ENCODE measurements at regions not wholly inside any gene's neighbourhood (a gene's known extent, or its start where the extent isn't known, plus 50 kb on each side); places are given as distances from the start of the nearest gene placed in this dataset.

DNA sequence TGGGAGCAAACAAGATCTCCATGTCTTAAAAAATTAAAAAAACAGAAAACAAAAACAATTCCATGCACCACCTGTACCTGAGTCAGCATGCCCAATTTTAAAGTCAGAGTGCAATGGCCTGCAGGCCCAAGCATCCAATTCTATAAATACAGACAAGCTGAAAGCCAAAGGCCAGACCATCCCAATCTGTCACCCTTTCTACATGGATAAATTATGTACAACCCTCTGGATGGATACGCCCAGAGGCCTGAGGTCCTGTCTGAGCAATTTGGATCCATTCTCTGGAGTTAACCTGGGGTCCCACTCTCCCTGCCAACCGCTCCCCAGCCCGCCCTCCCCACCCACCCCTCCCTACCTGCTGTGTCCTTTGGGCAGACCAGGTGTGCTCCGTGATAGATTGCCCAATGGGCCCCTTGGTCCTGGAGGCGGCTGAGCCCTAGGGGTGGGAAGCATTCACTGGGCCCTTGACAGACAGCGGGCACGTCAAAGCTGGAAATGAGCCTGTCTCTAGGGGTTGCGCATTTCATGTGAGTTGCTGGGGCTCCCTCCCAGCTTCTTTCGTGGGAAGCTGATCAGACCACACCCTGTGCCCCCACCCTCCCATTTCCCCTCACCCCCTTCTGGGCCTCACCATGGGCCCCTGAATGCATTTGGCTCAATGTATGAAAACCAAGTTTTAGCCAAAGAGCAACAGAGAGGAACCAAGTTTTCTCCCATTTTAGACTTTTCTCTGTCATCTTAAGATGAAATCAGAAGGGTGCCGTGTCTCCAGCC, 171.3 kb downstream of the BCL11B start:
- no peak for TF ChIP-seq JUN (IDR thresholded peaks at IDR 0.05; ENCODE audit: borderline replicate concordance, insufficient read depth, insufficient read length, low read depth)
- TF ChIP-seq, protein P1, sequence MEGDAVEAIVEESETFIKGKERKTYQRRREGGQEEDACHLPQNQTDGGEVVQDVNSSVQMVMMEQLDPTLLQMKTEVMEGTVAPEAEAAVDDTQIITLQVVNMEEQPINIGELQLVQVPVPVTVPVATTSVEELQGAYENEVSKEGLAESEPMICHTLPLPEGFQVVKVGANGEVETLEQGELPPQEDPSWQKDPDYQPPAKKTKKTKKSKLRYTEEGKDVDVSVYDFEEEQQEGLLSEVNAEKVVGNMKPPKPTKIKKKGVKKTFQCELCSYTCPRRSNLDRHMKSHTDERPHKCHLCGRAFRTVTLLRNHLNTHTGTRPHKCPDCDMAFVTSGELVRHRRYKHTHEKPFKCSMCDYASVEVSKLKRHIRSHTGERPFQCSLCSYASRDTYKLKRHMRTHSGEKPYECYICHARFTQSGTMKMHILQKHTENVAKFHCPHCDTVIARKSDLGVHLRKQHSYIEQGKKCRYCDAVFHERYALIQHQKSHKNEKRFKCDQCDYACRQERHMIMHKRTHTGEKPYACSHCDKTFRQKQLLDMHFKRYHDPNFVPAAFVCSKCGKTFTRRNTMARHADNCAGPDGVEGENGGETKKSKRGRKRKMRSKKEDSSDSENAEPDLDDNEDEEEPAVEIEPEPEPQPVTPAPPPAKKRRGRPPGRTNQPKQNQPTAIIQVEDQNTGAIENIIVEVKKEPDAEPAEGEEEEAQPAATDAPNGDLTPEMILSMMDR (IDR thresholded peaks at IDR 0.05; ENCODE audit: extremely low read depth in 1 of 2, insufficient read depth in 1 of 2, low read depth in 1 of 2, low read length in 2 of 2): no peak
- TF ChIP-seq POLR2A (IDR thresholded peaks at IDR 0.05; ENCODE audit: low read depth, low read length): no peak
